GM12872 (cell line): ENCODE measurements at regions not wholly inside any gene's neighbourhood (a gene's known extent, or its start where the extent isn't known, plus 50 kb on each side); places are given as distances from the start of the nearest gene placed in this dataset.

Source experiments
- TF ChIP-seq, protein P1 (sequence below): IDR thresholded peaks from 3 replicates; pipeline ENCODE4 v1.5.1; 2011; ENCODE audit warnings: low read depth, mild to moderate bottlenecking, low read length, moderate library complexity; ENCODE audit not compliant: insufficient read depth

DNA sequence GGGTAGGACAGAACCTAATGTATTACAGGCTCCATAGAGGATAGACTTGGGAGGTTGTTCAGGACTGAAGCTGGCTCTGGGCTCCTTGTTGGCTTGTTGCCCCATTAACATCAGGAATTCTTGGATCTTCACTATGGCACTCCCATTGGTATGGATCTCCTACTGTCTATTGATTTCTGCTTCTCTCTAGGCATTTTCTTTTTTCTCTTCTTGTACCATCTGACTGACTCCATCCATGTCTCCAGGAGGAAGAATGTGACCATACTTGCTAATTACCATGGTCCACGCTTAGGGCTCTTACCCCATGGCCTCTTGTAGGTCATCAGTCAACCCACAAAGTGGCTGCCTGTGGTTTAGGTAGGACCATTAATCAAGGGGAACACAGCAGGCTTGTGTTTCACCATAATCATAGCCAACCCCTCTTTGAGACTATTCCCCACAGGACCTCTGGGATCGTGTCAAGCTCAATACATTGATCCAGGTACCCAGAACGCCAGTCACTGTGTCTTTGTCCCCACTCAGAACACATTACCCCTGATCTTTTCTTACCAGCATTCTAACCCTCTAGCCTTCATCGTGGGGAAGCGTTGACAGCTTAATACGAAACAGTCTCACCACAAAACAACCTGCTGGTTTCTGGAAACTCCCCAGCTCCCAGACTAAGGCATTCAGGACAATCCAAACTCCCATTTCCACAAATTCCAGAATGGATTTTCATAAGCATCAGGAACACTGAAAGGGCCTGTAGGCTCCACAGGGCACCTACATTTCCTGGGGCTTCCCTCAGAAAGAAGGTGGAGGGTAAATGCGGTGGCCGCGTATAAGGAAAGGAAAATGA is 97.1 kb downstream of the ETS2 start:
- TF ChIP-seq, protein P1, sequence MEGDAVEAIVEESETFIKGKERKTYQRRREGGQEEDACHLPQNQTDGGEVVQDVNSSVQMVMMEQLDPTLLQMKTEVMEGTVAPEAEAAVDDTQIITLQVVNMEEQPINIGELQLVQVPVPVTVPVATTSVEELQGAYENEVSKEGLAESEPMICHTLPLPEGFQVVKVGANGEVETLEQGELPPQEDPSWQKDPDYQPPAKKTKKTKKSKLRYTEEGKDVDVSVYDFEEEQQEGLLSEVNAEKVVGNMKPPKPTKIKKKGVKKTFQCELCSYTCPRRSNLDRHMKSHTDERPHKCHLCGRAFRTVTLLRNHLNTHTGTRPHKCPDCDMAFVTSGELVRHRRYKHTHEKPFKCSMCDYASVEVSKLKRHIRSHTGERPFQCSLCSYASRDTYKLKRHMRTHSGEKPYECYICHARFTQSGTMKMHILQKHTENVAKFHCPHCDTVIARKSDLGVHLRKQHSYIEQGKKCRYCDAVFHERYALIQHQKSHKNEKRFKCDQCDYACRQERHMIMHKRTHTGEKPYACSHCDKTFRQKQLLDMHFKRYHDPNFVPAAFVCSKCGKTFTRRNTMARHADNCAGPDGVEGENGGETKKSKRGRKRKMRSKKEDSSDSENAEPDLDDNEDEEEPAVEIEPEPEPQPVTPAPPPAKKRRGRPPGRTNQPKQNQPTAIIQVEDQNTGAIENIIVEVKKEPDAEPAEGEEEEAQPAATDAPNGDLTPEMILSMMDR: no peak

DNA sequence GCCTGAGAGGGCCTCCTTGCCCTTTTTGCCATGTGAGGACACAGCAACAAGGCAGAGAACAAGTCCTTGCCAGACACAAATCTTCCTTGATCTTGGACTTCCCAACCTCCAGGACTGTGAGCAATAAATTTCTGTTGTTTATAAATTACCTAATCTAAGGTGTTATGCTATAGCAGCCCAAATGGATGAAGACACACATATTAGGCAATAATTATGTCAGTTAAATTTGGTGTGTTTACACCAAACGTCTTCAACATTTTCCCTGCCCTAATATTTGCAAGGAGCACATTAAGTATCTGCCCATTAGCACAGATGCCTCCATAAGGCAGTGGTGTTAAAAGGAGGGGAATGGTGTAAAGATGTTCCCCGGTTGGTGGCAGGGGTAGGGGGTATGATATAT is 94.8 kb downstream of the ETS2 start:
- TF ChIP-seq, protein P1: no peak

DNA sequence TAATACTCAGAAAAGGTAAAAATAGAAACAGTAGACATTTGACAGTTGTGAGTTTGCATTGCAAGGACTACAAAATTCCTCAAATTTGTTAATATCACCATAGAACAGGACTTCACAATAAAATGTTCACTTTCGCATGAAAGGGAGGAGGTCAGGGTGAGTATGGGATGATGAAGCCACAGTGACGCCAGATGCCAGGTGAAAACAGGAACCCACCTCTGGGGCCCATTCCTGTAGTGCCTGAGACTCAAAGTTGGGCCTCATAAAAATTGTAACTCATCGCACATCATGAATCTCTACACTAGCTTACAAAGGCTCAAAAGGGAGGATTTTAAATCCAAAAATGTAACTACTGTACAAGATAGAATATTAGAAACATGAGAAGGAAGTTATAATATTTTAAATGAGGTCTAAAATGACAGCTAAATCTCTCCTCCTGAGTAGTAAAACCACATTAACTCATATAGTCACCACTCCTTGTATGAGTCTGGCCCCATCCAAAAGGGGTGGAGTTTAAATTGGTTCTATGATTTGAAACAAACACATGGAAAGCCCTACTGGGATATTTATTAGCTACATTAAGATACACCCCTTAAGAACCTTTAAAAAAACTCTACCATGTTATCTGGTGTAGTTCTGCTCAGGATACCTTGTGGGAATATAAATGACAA is 93.7 kb downstream of the ETS2 start:
- TF ChIP-seq, protein P1: no peak

DNA sequence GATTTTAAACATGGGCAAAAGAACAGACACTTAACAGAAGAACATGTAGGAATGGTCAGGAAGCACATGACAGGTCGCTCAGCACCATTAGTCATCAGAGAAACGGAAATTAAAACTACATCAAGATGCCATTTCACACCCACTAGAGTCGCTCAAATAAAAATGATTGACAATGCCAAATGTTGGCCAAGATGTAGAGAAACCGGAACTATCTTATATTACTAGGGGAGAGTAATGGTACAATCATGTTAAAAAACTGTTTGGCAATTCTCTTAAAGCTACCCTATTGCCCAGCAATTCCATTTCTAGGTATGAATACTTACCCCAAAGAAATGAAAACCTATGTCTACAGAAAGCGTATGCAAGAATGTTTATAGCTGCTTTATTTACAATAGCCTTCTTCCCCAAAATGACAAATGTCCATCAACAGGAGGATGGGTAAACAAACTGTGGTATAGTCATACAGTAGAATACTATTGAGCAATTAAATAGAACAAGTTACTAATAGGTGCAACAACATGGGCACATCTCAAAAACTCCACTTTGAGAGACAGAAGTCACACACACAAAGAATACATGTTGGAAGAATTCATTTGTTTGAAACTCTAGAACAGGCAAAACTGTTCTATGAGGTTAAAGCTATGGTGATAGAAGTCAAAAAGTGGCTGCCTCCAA is 92.8 kb downstream of the ETS2 start:
- TF ChIP-seq, protein P1: no peak

DNA sequence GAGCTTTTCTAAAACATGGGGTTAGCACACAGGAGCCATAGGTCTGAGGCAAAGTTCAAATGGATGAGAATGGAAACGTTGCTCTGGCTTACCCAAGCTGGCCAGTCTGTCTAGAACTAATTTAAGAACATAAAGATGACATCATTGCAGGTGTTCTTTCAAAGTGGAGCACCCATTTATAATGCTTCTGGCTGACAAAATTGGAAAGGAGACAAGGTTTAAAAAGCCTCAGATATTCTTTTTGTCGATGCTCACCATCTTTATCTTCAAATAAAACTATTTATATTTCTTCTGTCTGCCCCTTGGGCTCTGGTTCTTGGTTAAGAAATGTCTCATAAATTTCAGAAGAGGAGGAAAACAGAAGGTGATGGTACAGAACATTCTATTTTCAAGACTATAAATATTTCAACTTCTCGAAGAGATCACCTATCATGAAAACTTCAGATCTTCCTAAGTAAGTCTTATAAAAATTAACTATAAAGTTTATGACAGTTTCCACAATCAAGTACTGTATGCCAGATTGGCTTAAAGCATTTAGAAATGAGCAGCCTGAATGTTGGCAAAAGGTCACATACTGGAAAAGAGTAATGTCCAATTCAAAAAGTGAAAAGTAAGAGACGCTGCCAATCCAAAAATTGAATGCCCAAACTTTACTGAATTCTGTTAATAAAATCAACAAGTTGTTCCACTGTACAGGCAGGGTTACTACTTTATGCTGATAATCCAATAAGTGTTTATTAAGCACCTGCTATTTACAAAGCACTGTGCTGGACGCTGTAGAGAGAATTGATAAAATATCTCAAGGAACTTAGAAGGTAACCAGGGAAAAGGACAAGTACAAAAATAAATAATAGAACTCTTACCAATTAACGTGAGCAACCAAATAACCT is 92.0 kb downstream of the ETS2 start:
- TF ChIP-seq, protein P1: no peak

DNA sequence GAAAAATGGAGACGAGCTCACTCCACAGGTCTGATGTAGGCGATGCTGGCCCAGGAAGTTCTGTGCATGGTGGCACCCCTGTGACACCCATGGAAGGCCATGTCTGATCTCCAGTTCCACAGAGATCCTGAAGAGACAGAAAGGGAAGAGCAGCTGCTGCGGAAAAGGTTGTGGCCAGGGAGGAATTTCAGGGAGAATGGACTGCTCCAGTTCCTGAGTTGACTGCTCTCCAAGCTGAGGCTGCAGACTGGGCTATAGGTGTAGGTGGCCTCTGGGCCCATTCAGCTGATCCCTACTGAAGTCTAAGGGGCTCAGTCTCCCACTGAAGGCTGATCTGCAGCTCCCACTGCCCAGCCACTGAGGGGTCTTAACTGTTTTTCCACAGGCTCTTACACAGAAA is 89.2 kb downstream of the ETS2 start:
- TF ChIP-seq, protein P1: no peak
